SK-N-SH (cell line): ENCODE measurements at regions not wholly inside any gene's neighbourhood (a gene's known extent, or its start where the extent isn't known, plus 50 kb on each side); places are given as distances from the start of the nearest gene placed in this dataset.

Experiments
- CTCF ChIA-PET: fragments of 300-600, 350-600 bp; formaldehyde crosslinking; extraction: SDS; loops from one replicate; lab custom pipeline; 2021; lab: Yijun Ruan, JAX
- POLR2A ChIA-PET: fragments of 350-600 bp; sonication (Branson Sonifier 250); formaldehyde crosslinking; extraction: SDS; loops from one replicate; lab custom pipeline; 2020; ENCODE audit warnings: antibody characterized with exemption, inconsistent platforms; lab: Yijun Ruan, JAX
- DNase-seq: peaks from one replicate; pipeline ENCODE4 v3.0.0; 2012
- H2AFZ ChIP-seq: fragments of 200-600 bp; sonication (generic); 2 replicates; pipeline ENCODE4 v1.8.1; 2016; ENCODE audit warnings: antibody characterized with exemption, mild to moderate bottlenecking, low read depth
- H3F3A ChIP-seq: fragments of 200-600 bp; sonication (generic); replicated peaks from 2 replicates; pipeline ENCODE3; 2016; ENCODE audit warnings: antibody characterized with exemption, mild to moderate bottlenecking; ENCODE audit not compliant: insufficient read depth
- H3K27ac ChIP-seq, 2 experiments: fragments of 200-500 bp in 1 of 2; fragments of 200-600 bp in 1 of 2; sonication (Bioruptor generic) in 1 of 2; sonication (generic), shearing (Covaris generic) in 1 of 2; 2 replicates each; pipeline versions ENCODE4 v1.5.1 to v1.6.1; 2014 to 2016; ENCODE audit warnings: low read depth in 2 of 2, inconsistent platforms in 1 of 2, low read length in 1 of 2, mild to moderate bottlenecking in 1 of 2, mixed read lengths in 1 of 2
- H3K27me3 ChIP-seq: fragments of 200-600 bp; sonication (generic), shearing (Covaris generic); 2 replicates; pipeline ENCODE4 v1.6.1; 2016; ENCODE audit warnings: mixed run types; ENCODE audit not compliant: insufficient read depth
- H3K36me3 ChIP-seq, 2 experiments: fragments of 200-500 bp in 1 of 2; fragments of 200-600 bp in 1 of 2; sonication (Bioruptor generic) in 1 of 2; sonication (generic) in 1 of 2; replicated peaks in 1 of 2; 2 replicates each; pipeline versions ENCODE3 to v1.5.1; 2014 to 2016; ENCODE audit warnings: low read length in 1 of 2, mild to moderate bottlenecking in 1 of 2; ENCODE audit not compliant: insufficient read depth in 2 of 2, control insufficient read depth in 1 of 2
- H3K4me1 ChIP-seq, 2 experiments: fragments of 200-500 bp in 1 of 2; fragments of 200-600 bp in 1 of 2; sonication (Bioruptor generic) in 1 of 2; sonication (generic), shearing (Covaris generic) in 1 of 2; 2 replicates each; pipeline versions ENCODE4 v1.5.1 to v1.6.1; 2014 to 2016; ENCODE audit warnings: low read depth in 1 of 2, low read length in 1 of 2, mixed run types in 1 of 2; ENCODE audit not compliant: insufficient read depth in 2 of 2, control insufficient read depth in 1 of 2
- H3K4me2 ChIP-seq: fragments of 200-600 bp; sonication (generic), shearing (Covaris generic); 2 replicates; pipeline ENCODE4 v1.6.1; 2017; ENCODE audit warnings: mixed run types
- H3K4me3 ChIP-seq, 2 experiments: fragments of 200-500 bp in 1 of 2; fragments of 200-600 bp in 1 of 2; sonication (Bioruptor generic) in 1 of 2; sonication (generic), shearing (Covaris generic) in 1 of 2; 2 replicates each; pipeline versions ENCODE4 v1.5.1 to v1.8.1; 2014 to 2016; ENCODE audit warnings: low read depth in 2 of 2, inconsistent platforms in 1 of 2, low read length in 1 of 2, mild to moderate bottlenecking in 1 of 2, mixed read lengths in 1 of 2, moderate library complexity in 1 of 2
- H3K79me2 ChIP-seq: fragments of 200-600 bp; sonication (generic); 2 replicates; pipeline ENCODE4 v1.8.1; 2017; ENCODE audit warnings: mild to moderate bottlenecking; ENCODE audit not compliant: insufficient read depth
- H3K9ac ChIP-seq: fragments of 200-600 bp; sonication (generic); 2 replicates; pipeline ENCODE4 v1.6.1; 2017; ENCODE audit warnings: mixed run types
- H3K9me2 ChIP-seq: fragments of 200-600 bp; sonication (generic); 2 replicates; pipeline ENCODE4 v1.6.1; 2017; ENCODE audit warnings: mixed run types
- H3K9me3 ChIP-seq: fragments of 200-600 bp; sonication (generic); 2 replicates; pipeline ENCODE4 v1.6.1; 2017; ENCODE audit warnings: mixed run types, mild to moderate bottlenecking, moderate library complexity
- H4K20me1 ChIP-seq: fragments of 200-600 bp; sonication (generic); 2 replicates; pipeline ENCODE4 v1.6.1; 2017; ENCODE audit warnings: mild to moderate bottlenecking, mixed run types; ENCODE audit not compliant: insufficient read depth
- EZH2phosphoT487 ChIP-seq: fragments of 200-600 bp; sonication (generic); IDR thresholded peaks from 2 replicates; pipeline ENCODE4 v1.6.1; 2017; ENCODE audit warnings: low read depth, mixed run types, mild to moderate bottlenecking, antibody characterized with exemption, moderate library complexity, borderline replicate concordance
- NFIC ChIP-seq: IDR thresholded peaks from 2 replicates; pipeline ENCODE4 v1.4.0; 2012; ENCODE audit warnings: borderline replicate concordance
- NRF1 ChIP-seq: IDR thresholded peaks from 2 replicates; pipeline ENCODE4 v1.6.1; 2012; ENCODE audit warnings: low read depth, mild to moderate bottlenecking, low read length
- POLR2AphosphoS5 ChIP-seq: IDR thresholded peaks from 2 replicates; pipeline ENCODE4 v1.6.1; 2012; ENCODE audit warnings: low read depth, low read length
- RAD21 ChIP-seq: IDR thresholded peaks from 2 replicates; pipeline ENCODE4 v1.6.1; 2012; ENCODE audit warnings: mild to moderate bottlenecking, low read length
- RFX5 ChIP-seq: IDR thresholded peaks from 2 replicates; pipeline ENCODE4 v1.6.1; 2012; ENCODE audit warnings: mild to moderate bottlenecking, improper control_type of control experiment, low read length
- SIN3A ChIP-seq: IDR thresholded peaks from 2 replicates; pipeline ENCODE4 v1.6.1; 2012; ENCODE audit warnings: low read depth, mild to moderate bottlenecking, low read length, moderate library complexity, borderline replicate concordance
- TAF1 ChIP-seq: IDR thresholded peaks from 2 replicates; pipeline ENCODE4 v1.6.1; 2012; ENCODE audit warnings: low read depth, mild to moderate bottlenecking, low read length, moderate library complexity, borderline replicate concordance
- TEAD4 ChIP-seq: IDR thresholded peaks from 2 replicates; pipeline ENCODE4 v1.4.0; 2012; ENCODE audit warnings: mild to moderate bottlenecking, borderline replicate concordance; ENCODE audit not compliant: insufficient read depth
- WGBS: methylation state at CpG from one replicate; pipeline ENCODE4 v1.1.6; 2017; ENCODE audit warnings: low lambda C conversion rate; 5-methylcytosine and 5-hydroxymethylcytosine counted together
- TF ChIP-seq, protein P1 (sequence below): fragments of 150-350 bp; IDR thresholded peaks from 2 replicates; pipeline ENCODE4 v1.6.1; 2017; ENCODE audit warnings: antibody characterized with exemption, low read length, low read depth, borderline replicate concordance
- TF ChIP-seq, protein P2 (sequence below): IDR thresholded peaks from 2 replicates; pipeline ENCODE4 v1.4.0; 2012; ENCODE audit warnings: low read depth, borderline replicate concordance
- TF ChIP-seq, protein P3 (sequence below): IDR thresholded peaks from 2 replicates; pipeline ENCODE4 v1.6.1; 2012; ENCODE audit warnings: mild to moderate bottlenecking, low read depth, low read length, moderate library complexity
- TF ChIP-seq, protein P4 (sequence below): IDR thresholded peaks from 2 replicates; pipeline ENCODE4 v1.4.0; 2012; ENCODE audit warnings: low read depth, borderline replicate concordance
- TF ChIP-seq, protein P5 (sequence below): fragments of 150-350 bp; IDR thresholded peaks from 2 replicates; pipeline ENCODE4 v1.6.1; 2016; ENCODE audit warnings: mild to moderate bottlenecking, low read depth, low read length
- TF ChIP-seq, protein P6 (sequence below): fragments of 200-600 bp; sonication (generic); IDR thresholded peaks from 2 replicates; pipeline ENCODE4 v1.6.1; 2017; ENCODE audit warnings: antibody characterized with exemption, mild to moderate bottlenecking, moderate library complexity

DNA sequence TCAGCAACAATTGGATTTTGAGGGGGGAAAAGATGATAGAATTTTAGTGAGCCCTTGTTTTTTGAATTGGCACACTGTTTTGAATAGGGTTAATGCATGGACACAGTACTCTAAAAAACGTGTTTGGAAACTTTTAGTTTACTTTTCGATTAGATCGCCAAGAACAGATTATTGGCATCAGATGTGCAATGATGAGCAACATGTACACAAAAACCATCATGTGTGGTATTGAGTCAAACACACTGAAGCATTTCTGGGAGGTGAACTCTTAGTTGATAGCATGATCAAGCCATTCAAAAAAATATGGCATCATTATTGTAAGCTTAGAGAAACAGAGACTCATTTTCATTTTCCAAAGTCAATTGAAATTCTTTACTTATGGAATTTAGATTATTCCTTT, 329.2 kb downstream of the ADAMTS20 start:
- no peak overlapping the region for H3K27ac ChIP-seq
- H3K9ac ChIP-seq: no peak overlapping the region
- H3K79me2 ChIP-seq: no peaks in the 10 kb centered on the region
- H3F3A ChIP-seq: no peaks in the 10 kb centered on the region
- H3K4me3 ChIP-seq: no peak overlapping the region
- TF ChIP-seq, protein P1, sequence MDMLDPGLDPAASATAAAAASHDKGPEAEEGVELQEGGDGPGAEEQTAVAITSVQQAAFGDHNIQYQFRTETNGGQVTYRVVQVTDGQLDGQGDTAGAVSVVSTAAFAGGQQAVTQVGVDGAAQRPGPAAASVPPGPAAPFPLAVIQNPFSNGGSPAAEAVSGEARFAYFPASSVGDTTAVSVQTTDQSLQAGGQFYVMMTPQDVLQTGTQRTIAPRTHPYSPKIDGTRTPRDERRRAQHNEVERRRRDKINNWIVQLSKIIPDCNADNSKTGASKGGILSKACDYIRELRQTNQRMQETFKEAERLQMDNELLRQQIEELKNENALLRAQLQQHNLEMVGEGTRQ: no peak
- TF ChIP-seq POLR2AphosphoS5: no peak
- TF ChIP-seq, protein P2, sequence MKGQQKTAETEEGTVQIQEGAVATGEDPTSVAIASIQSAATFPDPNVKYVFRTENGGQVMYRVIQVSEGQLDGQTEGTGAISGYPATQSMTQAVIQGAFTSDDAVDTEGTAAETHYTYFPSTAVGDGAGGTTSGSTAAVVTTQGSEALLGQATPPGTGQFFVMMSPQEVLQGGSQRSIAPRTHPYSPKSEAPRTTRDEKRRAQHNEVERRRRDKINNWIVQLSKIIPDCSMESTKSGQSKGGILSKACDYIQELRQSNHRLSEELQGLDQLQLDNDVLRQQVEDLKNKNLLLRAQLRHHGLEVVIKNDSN: no peak
- TF ChIP-seq TEAD4: no peak
- TF ChIP-seq RFX5: no peak
- no peak for TF ChIP-seq TAF1
- no peak for TF ChIP-seq NRF1
- TF ChIP-seq, protein P3, sequence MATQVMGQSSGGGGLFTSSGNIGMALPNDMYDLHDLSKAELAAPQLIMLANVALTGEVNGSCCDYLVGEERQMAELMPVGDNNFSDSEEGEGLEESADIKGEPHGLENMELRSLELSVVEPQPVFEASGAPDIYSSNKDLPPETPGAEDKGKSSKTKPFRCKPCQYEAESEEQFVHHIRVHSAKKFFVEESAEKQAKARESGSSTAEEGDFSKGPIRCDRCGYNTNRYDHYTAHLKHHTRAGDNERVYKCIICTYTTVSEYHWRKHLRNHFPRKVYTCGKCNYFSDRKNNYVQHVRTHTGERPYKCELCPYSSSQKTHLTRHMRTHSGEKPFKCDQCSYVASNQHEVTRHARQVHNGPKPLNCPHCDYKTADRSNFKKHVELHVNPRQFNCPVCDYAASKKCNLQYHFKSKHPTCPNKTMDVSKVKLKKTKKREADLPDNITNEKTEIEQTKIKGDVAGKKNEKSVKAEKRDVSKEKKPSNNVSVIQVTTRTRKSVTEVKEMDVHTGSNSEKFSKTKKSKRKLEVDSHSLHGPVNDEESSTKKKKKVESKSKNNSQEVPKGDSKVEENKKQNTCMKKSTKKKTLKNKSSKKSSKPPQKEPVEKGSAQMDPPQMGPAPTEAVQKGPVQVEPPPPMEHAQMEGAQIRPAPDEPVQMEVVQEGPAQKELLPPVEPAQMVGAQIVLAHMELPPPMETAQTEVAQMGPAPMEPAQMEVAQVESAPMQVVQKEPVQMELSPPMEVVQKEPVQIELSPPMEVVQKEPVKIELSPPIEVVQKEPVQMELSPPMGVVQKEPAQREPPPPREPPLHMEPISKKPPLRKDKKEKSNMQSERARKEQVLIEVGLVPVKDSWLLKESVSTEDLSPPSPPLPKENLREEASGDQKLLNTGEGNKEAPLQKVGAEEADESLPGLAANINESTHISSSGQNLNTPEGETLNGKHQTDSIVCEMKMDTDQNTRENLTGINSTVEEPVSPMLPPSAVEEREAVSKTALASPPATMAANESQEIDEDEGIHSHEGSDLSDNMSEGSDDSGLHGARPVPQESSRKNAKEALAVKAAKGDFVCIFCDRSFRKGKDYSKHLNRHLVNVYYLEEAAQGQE: no peak
- no peak for DNase-seq
- H3K4me2 ChIP-seq: no peak overlapping the region
- H3K9me2 ChIP-seq: no peaks in the 10 kb centered on the region
- H3K9me3 ChIP-seq: no peaks in the 10 kb centered on the region
- H2AFZ ChIP-seq: no peak overlapping the region
- H3K27me3 ChIP-seq: no peaks in the 10 kb centered on the region
- CTCF ChIA-PET: interaction anchor here (1.0 kb wide), 1 partner anchor 13 kb away, joined by 3 read pairs; no protein-coding TSS in a partner anchor
- no peaks in the 10 kb centered on the region for H3K36me3 ChIP-seq
- 47% methylated on average over 3 of the region's 3 CpGs for WGBS
- H4K20me1 ChIP-seq: no peaks in the 10 kb centered on the region
- H3K4me1 ChIP-seq: no peaks in the 10 kb centered on the region
- POLR2A ChIA-PET: no interaction called here

DNA sequence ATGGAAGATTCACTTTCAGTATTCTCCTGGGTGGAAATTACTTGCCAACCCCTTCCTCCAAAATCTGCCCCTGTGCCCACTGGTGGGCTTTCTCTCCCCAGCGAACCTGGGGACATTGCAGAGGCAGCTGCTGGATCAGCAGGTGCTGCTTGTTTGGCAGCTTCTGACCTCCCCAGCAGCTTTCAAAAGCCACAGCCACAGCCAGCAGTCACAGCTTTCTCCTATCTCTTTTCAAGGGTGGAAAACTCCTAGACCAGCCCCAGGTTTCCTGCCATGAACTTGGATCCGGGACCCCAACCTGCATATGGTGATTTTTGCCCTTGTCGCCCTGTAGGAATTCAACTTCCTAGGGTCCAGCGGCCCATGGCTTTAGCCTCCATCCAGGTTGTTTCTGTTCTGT, 330.8 kb downstream of the ADAMTS20 start:
- Histone ChIP-seq H3K79me2 (no peaks in the 10 kb centered on the region), H3K9me3 (no peaks in the 10 kb centered on the region), H3K27ac (no peak overlapping the region), H3K4me1 (no peaks in the 10 kb centered on the region; a peak in 1 of 4 replicates), H2AFZ (no peak overlapping the region), H3K9ac (no peak overlapping the region), H3K36me3 (no peaks in the 10 kb centered on the region), H3K27me3 (no peaks in the 10 kb centered on the region), H3F3A (no peaks in the 10 kb centered on the region), H3K9me2 (no peaks in the 10 kb centered on the region), H3K4me3 (no peak overlapping the region), H4K20me1 (no peaks in the 10 kb centered on the region), H3K4me2 (no peak overlapping the region)
- DNase-seq: no peak
- CTCF ChIA-PET: interaction anchor here (0.6 to 1.5 kb wide), 4 partner anchors 14 to 395 kb away, joined by 3 to 5 read pairs (median 4); no protein-coding TSS in a partner anchor
- 37% methylated on average over 4 of the region's 4 CpGs for WGBS
- POLR2A ChIA-PET: no interaction called here
- TF ChIP-seq, protein P1: no peak
- no peak for TF ChIP-seq EZH2phosphoT487
- TF ChIP-seq, protein P4, sequence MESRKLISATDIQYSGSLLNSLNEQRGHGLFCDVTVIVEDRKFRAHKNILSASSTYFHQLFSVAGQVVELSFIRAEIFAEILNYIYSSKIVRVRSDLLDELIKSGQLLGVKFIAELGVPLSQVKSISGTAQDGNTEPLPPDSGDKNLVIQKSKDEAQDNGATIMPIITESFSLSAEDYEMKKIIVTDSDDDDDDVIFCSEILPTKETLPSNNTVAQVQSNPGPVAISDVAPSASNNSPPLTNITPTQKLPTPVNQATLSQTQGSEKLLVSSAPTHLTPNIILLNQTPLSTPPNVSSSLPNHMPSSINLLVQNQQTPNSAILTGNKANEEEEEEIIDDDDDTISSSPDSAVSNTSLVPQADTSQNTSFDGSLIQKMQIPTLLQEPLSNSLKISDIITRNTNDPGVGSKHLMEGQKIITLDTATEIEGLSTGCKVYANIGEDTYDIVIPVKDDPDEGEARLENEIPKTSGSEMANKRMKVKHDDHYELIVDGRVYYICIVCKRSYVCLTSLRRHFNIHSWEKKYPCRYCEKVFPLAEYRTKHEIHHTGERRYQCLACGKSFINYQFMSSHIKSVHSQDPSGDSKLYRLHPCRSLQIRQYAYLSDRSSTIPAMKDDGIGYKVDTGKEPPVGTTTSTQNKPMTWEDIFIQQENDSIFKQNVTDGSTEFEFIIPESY: no peak
- no peak for TF ChIP-seq NFIC
- TF ChIP-seq, protein P5, sequence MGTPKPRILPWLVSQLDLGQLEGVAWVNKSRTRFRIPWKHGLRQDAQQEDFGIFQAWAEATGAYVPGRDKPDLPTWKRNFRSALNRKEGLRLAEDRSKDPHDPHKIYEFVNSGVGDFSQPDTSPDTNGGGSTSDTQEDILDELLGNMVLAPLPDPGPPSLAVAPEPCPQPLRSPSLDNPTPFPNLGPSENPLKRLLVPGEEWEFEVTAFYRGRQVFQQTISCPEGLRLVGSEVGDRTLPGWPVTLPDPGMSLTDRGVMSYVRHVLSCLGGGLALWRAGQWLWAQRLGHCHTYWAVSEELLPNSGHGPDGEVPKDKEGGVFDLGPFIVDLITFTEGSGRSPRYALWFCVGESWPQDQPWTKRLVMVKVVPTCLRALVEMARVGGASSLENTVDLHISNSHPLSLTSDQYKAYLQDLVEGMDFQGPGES: no peak
- TF ChIP-seq, protein P6, sequence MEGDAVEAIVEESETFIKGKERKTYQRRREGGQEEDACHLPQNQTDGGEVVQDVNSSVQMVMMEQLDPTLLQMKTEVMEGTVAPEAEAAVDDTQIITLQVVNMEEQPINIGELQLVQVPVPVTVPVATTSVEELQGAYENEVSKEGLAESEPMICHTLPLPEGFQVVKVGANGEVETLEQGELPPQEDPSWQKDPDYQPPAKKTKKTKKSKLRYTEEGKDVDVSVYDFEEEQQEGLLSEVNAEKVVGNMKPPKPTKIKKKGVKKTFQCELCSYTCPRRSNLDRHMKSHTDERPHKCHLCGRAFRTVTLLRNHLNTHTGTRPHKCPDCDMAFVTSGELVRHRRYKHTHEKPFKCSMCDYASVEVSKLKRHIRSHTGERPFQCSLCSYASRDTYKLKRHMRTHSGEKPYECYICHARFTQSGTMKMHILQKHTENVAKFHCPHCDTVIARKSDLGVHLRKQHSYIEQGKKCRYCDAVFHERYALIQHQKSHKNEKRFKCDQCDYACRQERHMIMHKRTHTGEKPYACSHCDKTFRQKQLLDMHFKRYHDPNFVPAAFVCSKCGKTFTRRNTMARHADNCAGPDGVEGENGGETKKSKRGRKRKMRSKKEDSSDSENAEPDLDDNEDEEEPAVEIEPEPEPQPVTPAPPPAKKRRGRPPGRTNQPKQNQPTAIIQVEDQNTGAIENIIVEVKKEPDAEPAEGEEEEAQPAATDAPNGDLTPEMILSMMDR: no peak
- no peak for TF ChIP-seq RAD21
- no peak for TF ChIP-seq SIN3A
